GM23248 (cell line): ENCODE measurements at regions not wholly inside any gene's neighbourhood (a gene's known extent, or its start where the extent isn't known, plus 50 kb on each side); places are given as distances from the start of the nearest gene placed in this dataset.

Experiments
- DNase-seq: peaks from one replicate; pipeline ENCODE4 v3.0.0-alpha.2; 2015
- H2AFZ ChIP-seq: fragments of 200-600 bp; sonication (generic); 2 replicates; pipeline ENCODE4 v1.6.1; 2016; ENCODE audit warnings: antibody characterized with exemption
- H3F3A ChIP-seq: fragments of 200-600 bp; sonication (generic); 2 replicates; pipeline ENCODE4 v1.6.1; 2016; ENCODE audit warnings: mild to moderate bottlenecking, antibody characterized with exemption, mixed run types; ENCODE audit not compliant: insufficient read depth
- H3K27ac ChIP-seq: fragments of 200-600 bp; sonication (generic); 2 replicates; pipeline ENCODE4 v1.5.1; 2016; ENCODE audit warnings: mild to moderate bottlenecking
- H3K27me3 ChIP-seq: fragments of 200-600 bp; sonication (generic); replicated peaks from 2 replicates; pipeline ENCODE4 v1.6.1; 2016; ENCODE audit warnings: mild to moderate bottlenecking; ENCODE audit not compliant: insufficient read depth
- H3K36me3 ChIP-seq: fragments of 200-600 bp; sonication (generic); 2 replicates; pipeline ENCODE4 v1.6.1; 2016; ENCODE audit warnings: low read depth, mild to moderate bottlenecking
- H3K4me1 ChIP-seq: fragments of 200-600 bp; sonication (generic); 2 replicates; pipeline ENCODE4 v1.6.1; 2016; ENCODE audit warnings: mild to moderate bottlenecking; ENCODE audit not compliant: insufficient read depth
- H3K4me2 ChIP-seq: fragments of 200-600 bp; sonication (generic); one replicate; pipeline ENCODE4 v1.6.1; 2016; ENCODE audit warnings: mild to moderate bottlenecking; ENCODE audit not compliant: unreplicated experiment
- H3K4me3 ChIP-seq: fragments of 200-600 bp; sonication (generic); 2 replicates; pipeline ENCODE4 v1.5.1; 2016; ENCODE audit warnings: mild to moderate bottlenecking
- H3K79me2 ChIP-seq: fragments of 200-600 bp; sonication (generic); 2 replicates; pipeline ENCODE4 v1.6.1; 2016; ENCODE audit warnings: mild to moderate bottlenecking; ENCODE audit not compliant: insufficient read depth
- H3K9ac ChIP-seq: fragments of 200-600 bp; sonication (generic); 2 replicates; pipeline ENCODE4 v1.6.1; 2016; ENCODE audit warnings: mild to moderate bottlenecking
- H3K9me2 ChIP-seq: fragments of 200-600 bp; sonication (generic); 2 replicates; pipeline ENCODE4 v1.6.1; 2016; ENCODE audit warnings: mixed run types, mild to moderate bottlenecking, moderate library complexity; ENCODE audit not compliant: insufficient read depth
- H3K9me3 ChIP-seq: fragments of 200-600 bp; sonication (generic); one replicate; pipeline ENCODE4 v1.6.1; 2017; ENCODE audit warnings: low read depth
- H4K20me1 ChIP-seq: fragments of 200-600 bp; sonication (generic); 2 replicates; pipeline ENCODE4 v1.6.0; 2016; ENCODE audit not compliant: insufficient read depth
- EZH2 ChIP-seq: fragments of 200-600 bp; sonication (generic); IDR thresholded peaks from 2 replicates; pipeline ENCODE4 v1.6.1; 2018; ENCODE audit warnings: antibody characterized with exemption, mild to moderate bottlenecking; ENCODE audit not compliant: insufficient read depth, poor library complexity, severe bottlenecking
- EZH2phosphoT487 ChIP-seq: fragments of 200-600 bp; sonication (generic); IDR thresholded peaks from 2 replicates; pipeline ENCODE4 v1.6.1; 2018; ENCODE audit warnings: antibody characterized with exemption, moderate library complexity, mild to moderate bottlenecking, low read depth; ENCODE audit not compliant: insufficient read depth
- WGBS, 2 experiments: methylation state at CpG; one replicate each; pipeline ENCODE4 v1.1.6; 2015 to 2017; ENCODE audit warnings: low lambda C conversion rate in 2 of 2, low coverage in 1 of 2; ENCODE audit errors: missing lambda C conversion rate in 2 of 2; 5-methylcytosine and 5-hydroxymethylcytosine counted together
- in situ Hi-C: fragments of 300-500 bp; cut with MboI; formaldehyde crosslinking; loops from 2 replicates; pipeline ENCODE4 v1.15.0; 2020

GRCh38 chr4:177109769-177110168, 199.9 kb upstream of the NEIL3 start:
- peaks cover 25% of the 10 kb centered on the region for H3K4me1 ChIP-seq
- WGBS, 2 experiments, result 93 to 95% methylated on average over 1 of the region's 1 CpG
- in situ Hi-C loops, result loop anchor here (10.0 kb wide), 1 partner anchor 225 kb away; no protein-coding TSS in a partner anchor

GRCh38 chr4:177116161-177116560, 193.5 kb upstream of the NEIL3 start:
- Histone ChIP-seq H3K4me2 (no peak overlapping the region), H3K4me1 (peaks cover 26% of the 10 kb centered on the region), H2AFZ (no peak overlapping the region), H3K9me3 (no peaks in the 10 kb centered on the region), H4K20me1 (no peaks in the 10 kb centered on the region), H3K9me2 (no peaks in the 10 kb centered on the region), H3K79me2 (no peaks in the 10 kb centered on the region), H3K9ac (no peak overlapping the region), H3K27ac (no peak overlapping the region), H3F3A (peaks cover 23% of the 10 kb centered on the region), H3K27me3 (no peaks in the 10 kb centered on the region), H3K36me3 (no peaks in the 10 kb centered on the region), H3K4me3 (no peak overlapping the region)
- in situ Hi-C loops, result loop anchor here (10.0 kb wide), 1 partner anchor 219 kb away; no protein-coding TSS in a partner anchor
- DNase-seq, result no peak
- no peak for TF ChIP-seq EZH2phosphoT487
- no peak for TF ChIP-seq EZH2
- 93 to 94% methylated on average over 3 of the region's 3 CpGs for WGBS, 2 experiments

More at GRCh38 chr4:177109769-177110168, 199.9 kb upstream of the NEIL3 start:
- Histone ChIP-seq H4K20me1 (no peaks in the 10 kb centered on the region), H3K79me2 (no peaks in the 10 kb centered on the region), H3K4me2 (no peak overlapping the region), H3K9me2 (no peaks in the 10 kb centered on the region), H2AFZ (no peak overlapping the region), H3K27me3 (no peaks in the 10 kb centered on the region), H3K9me3 (no peaks in the 10 kb centered on the region), H3K9ac (no peak overlapping the region), H3F3A (peaks cover 21% of the 10 kb centered on the region; the same call in 1 of the 2 replicates), H3K27ac (no peak overlapping the region), H3K36me3 (no peaks in the 10 kb centered on the region), H3K4me3 (no peak overlapping the region)
- no peak for TF ChIP-seq EZH2phosphoT487
- TF ChIP-seq EZH2, result no peak
- DNase-seq, result no peak

GRCh38 chr4:177117256-177117655, 192.4 kb upstream of the NEIL3 start:
- in situ Hi-C loops, result loop anchor here (10.0 kb wide), 1 partner anchor 218 kb away; no protein-coding TSS in a partner anchor
- no peak overlapping the region for H3K4me2 ChIP-seq
- DNase-seq, result no peak
- H3F3A ChIP-seq, result peaks cover 23% of the 10 kb centered on the region
- H2AFZ ChIP-seq, result no peak overlapping the region
- H3K9ac ChIP-seq, result no peak overlapping the region
- no peaks in the 10 kb centered on the region for H4K20me1 ChIP-seq
- H3K4me1 ChIP-seq, result peaks cover 26% of the 10 kb centered on the region
- no peak overlapping the region for H3K27ac ChIP-seq
- H3K79me2 ChIP-seq, result no peaks in the 10 kb centered on the region
- no peaks in the 10 kb centered on the region for H3K9me2 ChIP-seq
- H3K36me3 ChIP-seq, result no peaks in the 10 kb centered on the region
- H3K27me3 ChIP-seq, result no peaks in the 10 kb centered on the region
- 75 to 85% methylated on average over 8 of the region's 8 CpGs for WGBS, 2 experiments
- H3K4me3 ChIP-seq, result no peak overlapping the region
- TF ChIP-seq EZH2phosphoT487 (no peak), EZH2 (no peak)
- H3K9me3 ChIP-seq, result no peaks in the 10 kb centered on the region

- peak; percentile 95 for DNase-seq
- H3K27ac ChIP-seq, result peak overlapping the region; percentile 82
- TF ChIP-seq EZH2 (no peak), EZH2phosphoT487 (no peak)
- no peaks in the 10 kb centered on the region for H3K36me3 ChIP-seq
- H2AFZ ChIP-seq, result no peak overlapping the region
- in situ Hi-C loops, result loop anchor here (10.0 kb wide), 1 partner anchor 216 kb away; no protein-coding TSS in a partner anchor
- no peaks in the 10 kb centered on the region for H3K79me2 ChIP-seq
- no peaks in the 10 kb centered on the region for H4K20me1 ChIP-seq
- peak overlapping the region; percentile 47 for H3K9ac ChIP-seq
- H3F3A ChIP-seq, result peaks cover 23% of the 10 kb centered on the region
- peak overlapping the region; percentile 75 for H3K4me2 ChIP-seq
- H3K27me3 ChIP-seq, result no peaks in the 10 kb centered on the region
- H3K4me1 ChIP-seq, result peaks cover 26% of the 10 kb centered on the region
- H3K4me3 ChIP-seq, result peak overlapping the region; percentile 29
- no peaks in the 10 kb centered on the region for H3K9me2 ChIP-seq
- no peaks in the 10 kb centered on the region for H3K9me3 ChIP-seq
Observed at GRCh38 chr4:177118596-177118995, 191.1 kb upstream of the NEIL3 start.

GRCh38 chr4:177119021-177119471, 190.6 kb upstream of the NEIL3 start:
- peak; percentile 62 for DNase-seq
- H3K36me3 ChIP-seq, result no peaks in the 10 kb centered on the region
- peaks cover 26% of the 10 kb centered on the region for H3K4me1 ChIP-seq
- peak overlapping the region; percentile 47 for H3K9ac ChIP-seq
- no peaks in the 10 kb centered on the region for H3K27me3 ChIP-seq
- peak overlapping the region; percentile 29 for H3K4me3 ChIP-seq
- H3K27ac ChIP-seq, result peak overlapping the region; percentile 82
- no peaks in the 10 kb centered on the region for H4K20me1 ChIP-seq
- H3K9me3 ChIP-seq, result no peaks in the 10 kb centered on the region
- no peaks in the 10 kb centered on the region for H3K79me2 ChIP-seq
- no peak for TF ChIP-seq EZH2phosphoT487
- no peak for TF ChIP-seq EZH2
- 0% methylated on average over 1 of the region's 1 CpG for WGBS, 2 experiments
- H2AFZ ChIP-seq, result peak overlapping the region; percentile 16; the same call in 1 of the 2 replicates
- H3K9me2 ChIP-seq, result no peaks in the 10 kb centered on the region
- H3K4me2 ChIP-seq, result peak overlapping the region; percentile 75
- in situ Hi-C loops, result loop anchor here (10.0 kb wide), 1 partner anchor 216 kb away; no protein-coding TSS in a partner anchor
- peaks cover 23% of the 10 kb centered on the region for H3F3A ChIP-seq
